IPS DF 6.9 (cell line): ENCODE measurements at regions not wholly inside any gene's neighbourhood (a gene's known extent, or its start where the extent isn't known, plus 50 kb on each side); places are given as distances from the start of the nearest gene placed in this dataset.

Experiments used
- DNase-seq: peaks from one replicate; pipeline ENCODE4 v3.0.0-alpha.2; 2013; ENCODE audit warnings: low read depth, low spot score
- H3K27ac ChIP-seq: one replicate; pipeline ENCODE4 v1.5.1; 2013; ENCODE audit warnings: low read length, control low read depth
- H3K27me3 ChIP-seq: 2 replicates; pipeline ENCODE4 v1.6.1; 2013; ENCODE audit warnings: mild to moderate bottlenecking, low read length; ENCODE audit not compliant: control insufficient read depth, insufficient read depth
- H3K36me3 ChIP-seq: 2 replicates; pipeline ENCODE4 v1.6.1; 2013; ENCODE audit warnings: low read length; ENCODE audit not compliant: control insufficient read depth, insufficient read depth
- H3K4me1 ChIP-seq: 2 replicates; pipeline ENCODE4 v1.6.1; 2013; ENCODE audit warnings: low read length; ENCODE audit not compliant: control insufficient read depth, insufficient read depth
- H3K4me3 ChIP-seq: 2 replicates; pipeline ENCODE4 v1.5.1; 2013; ENCODE audit warnings: mild to moderate bottlenecking, low read length
- H3K9me3 ChIP-seq: 2 replicates; pipeline ENCODE4 v1.6.1; 2013; ENCODE audit warnings: low read length, inconsistent platforms; ENCODE audit not compliant: control insufficient read depth, insufficient read depth
- WGBS: extraction: QIAGEN DNeasy Blood & Tissue Kit; methylation state at CpG from one replicate; pipeline ENCODE4 v1.1.7; 2013; ENCODE audit warnings: mixed read lengths, missing lambda C conversion rate; ENCODE audit not compliant: insufficient read length, insufficient coverage; 5-methylcytosine and 5-hydroxymethylcytosine counted together

DNA sequence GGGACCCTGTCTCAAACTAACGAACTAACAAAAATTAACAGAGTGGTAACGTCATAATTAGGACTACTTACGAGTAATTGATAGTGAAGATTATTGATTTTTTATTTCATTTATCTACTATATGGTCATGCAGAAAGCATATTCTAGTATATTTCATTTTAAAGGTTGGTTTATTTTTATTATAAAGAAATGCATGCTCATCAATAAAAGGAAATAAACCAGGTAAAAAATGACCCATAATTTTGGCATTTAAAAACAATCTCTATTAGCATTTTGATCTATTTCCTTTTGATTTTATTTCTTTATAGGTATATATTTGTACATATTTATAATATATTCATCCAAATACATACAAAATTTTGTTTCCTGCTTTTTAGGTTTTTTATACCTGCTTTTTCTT lies 401.4 kb upstream of the ID4 start:
- no peaks in the 10 kb centered on the region for H3K36me3 ChIP-seq
- no peak overlapping the region for H3K4me3 ChIP-seq
- no peak overlapping the region for H3K27ac ChIP-seq
- no peaks in the 10 kb centered on the region for H3K4me1 ChIP-seq
- no CpG with 5 or more reads among the region's 3 CpGs for WGBS
- no peaks in the 10 kb centered on the region for H3K9me3 ChIP-seq
- DNase-seq: no peak
- H3K27me3 ChIP-seq: no peaks in the 10 kb centered on the region

DNA sequence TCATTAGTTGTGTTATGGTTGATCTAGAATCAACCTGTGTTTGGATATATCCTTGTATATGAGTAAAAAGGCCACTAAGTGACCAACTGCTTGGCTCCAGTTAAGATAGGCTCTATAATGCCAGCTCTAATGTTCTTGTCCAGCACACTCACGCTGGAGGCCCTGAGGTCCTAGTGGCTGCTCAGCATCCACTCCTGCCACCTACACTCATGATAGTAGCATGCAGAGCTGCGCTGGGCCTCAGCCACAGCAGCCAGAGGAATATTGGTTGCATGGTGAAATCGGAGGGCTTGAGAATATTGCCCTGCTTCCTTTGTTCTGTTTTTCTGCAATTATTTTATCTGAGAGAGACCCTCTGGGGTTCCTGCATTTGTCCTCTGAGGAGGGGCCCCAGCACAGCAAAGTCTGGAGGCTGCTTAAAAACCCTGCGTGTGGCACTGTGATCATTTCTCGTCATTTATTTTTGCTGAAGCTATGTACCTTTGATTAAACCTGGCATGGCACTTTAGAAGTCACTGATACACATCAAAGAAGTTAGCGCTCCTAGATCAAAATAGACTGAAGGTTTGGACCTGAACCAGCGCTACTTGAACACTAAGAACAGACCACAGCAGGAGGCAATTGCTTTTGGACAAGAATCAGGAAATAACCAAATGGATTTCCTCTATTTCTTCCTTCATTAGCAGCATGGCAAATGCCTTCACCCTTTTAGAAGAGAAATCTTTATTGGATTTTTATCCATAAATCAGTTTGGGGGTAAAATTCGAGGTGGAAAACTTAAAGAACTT lies 398.4 kb upstream of the ID4 start:
- Histone ChIP-seq H3K4me3 (no peak overlapping the region), H3K27ac (no peak overlapping the region), H3K27me3 (no peaks in the 10 kb centered on the region), H3K9me3 (no peaks in the 10 kb centered on the region), H3K4me1 (no peaks in the 10 kb centered on the region), H3K36me3 (no peaks in the 10 kb centered on the region)
- DNase-seq: no peak
- no CpG with 5 or more reads among the region's 8 CpGs for WGBS

DNA sequence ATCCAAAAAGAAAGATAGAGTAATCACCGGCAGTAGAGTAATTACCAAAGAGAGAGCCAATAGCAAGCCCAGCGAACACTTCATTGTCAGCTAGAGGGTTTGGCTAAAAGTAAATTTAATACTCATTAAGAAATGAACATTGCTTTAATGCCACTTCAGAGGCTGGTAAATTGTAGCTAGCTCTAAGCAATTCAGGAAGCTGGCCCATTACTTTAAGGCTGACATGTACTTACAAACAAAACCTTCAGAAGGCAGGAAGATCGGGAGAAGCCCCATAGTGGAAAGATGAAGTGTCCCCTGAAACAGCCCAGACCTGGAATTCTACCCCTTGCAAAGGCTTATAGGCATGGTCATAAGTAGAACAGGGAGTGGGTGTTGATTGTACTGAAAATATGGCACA lies 396.6 kb upstream of the ID4 start:
- Histone ChIP-seq H3K4me3 (no peak overlapping the region), H3K27me3 (no peaks in the 10 kb centered on the region), H3K4me1 (no peaks in the 10 kb centered on the region), H3K27ac (no peak overlapping the region), H3K9me3 (no peaks in the 10 kb centered on the region), H3K36me3 (no peaks in the 10 kb centered on the region)
- DNase-seq: no peak
- no CpG with 5 or more reads among the region's 3 CpGs for WGBS

DNA sequence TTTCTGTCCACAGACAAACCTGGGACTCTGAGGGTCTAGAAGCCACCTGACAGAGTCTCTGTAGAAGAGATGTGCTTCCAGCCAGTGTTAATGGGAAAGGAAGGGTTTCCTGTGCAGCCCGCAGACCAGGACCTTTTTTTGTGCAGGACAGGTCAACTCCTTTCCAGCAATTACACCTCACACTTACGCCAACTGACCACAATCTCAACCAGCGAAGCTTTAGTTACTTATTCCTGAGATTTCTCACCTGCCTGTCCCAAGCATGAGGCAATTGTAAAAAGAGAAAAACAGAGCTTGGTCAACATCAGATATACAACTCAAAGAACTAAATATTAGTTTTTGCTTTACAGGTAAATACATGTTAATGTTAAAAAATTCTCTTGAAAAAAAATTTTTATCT lies 393.8 kb upstream of the ID4 start:
- Histone ChIP-seq H3K27ac (no peak overlapping the region), H3K9me3 (no peaks in the 10 kb centered on the region), H3K4me3 (no peak overlapping the region), H3K4me1 (no peaks in the 10 kb centered on the region), H3K36me3 (no peaks in the 10 kb centered on the region), H3K27me3 (no peaks in the 10 kb centered on the region)
- DNase-seq: no peak
- WGBS: no CpG with 5 or more reads among the region's 3 CpGs

DNA sequence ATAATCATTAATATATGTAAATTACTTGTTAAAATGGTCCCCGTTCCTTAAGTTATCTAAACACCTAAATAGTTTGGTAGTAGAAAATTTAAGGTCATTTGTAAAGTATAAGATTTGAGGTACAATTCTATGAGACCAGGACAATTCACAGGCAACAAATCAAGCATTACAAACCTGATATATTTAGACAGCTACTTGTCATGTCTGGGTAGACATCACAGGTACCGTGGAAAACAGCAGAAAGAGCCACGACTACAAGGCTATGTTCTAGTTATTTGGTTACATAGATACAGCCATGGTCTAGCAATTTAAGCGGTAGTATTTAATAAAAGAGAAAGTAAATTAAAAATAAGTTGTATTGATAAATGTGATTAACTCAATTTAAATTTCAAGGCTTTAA lies 393.1 kb upstream of the ID4 start:
- WGBS: 100% methylated on average over 1 of the region's 4 CpGs

DNA sequence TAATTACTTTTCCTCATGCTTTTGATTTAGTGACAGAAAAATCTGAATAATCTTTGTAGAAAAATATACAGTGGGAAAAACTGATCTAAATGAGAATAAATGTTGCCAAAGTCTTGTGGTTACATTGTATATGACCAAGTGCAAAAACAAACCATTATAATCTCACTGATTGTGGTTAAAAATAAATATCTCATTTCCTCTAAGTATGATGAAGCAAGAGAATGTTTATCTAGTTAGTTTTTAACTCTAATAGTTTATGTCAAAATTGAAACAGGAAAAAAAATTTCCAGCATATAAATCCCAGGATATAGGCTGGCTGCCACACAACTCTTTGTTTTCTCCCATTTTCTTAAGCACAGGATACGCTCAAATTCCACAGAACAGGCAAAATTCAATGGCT lies 392.7 kb upstream of the ID4 start:
- no peak for DNase-seq
- WGBS: no CpG with 5 or more reads among the region's 1 CpG
- Histone ChIP-seq H3K27ac (no peak overlapping the region), H3K27me3 (no peaks in the 10 kb centered on the region), H3K9me3 (no peaks in the 10 kb centered on the region), H3K4me1 (no peaks in the 10 kb centered on the region), H3K36me3 (no peaks in the 10 kb centered on the region), H3K4me3 (no peak overlapping the region)

More for the DNA sequence above, 393.1 kb upstream of the ID4 start:
- no peaks in the 10 kb centered on the region for H3K9me3 ChIP-seq
- no peaks in the 10 kb centered on the region for H3K36me3 ChIP-seq
- H3K27ac ChIP-seq: no peak overlapping the region
- no peak overlapping the region for H3K4me3 ChIP-seq
- H3K27me3 ChIP-seq: no peaks in the 10 kb centered on the region
- H3K4me1 ChIP-seq: no peaks in the 10 kb centered on the region
- no peak for DNase-seq

DNA sequence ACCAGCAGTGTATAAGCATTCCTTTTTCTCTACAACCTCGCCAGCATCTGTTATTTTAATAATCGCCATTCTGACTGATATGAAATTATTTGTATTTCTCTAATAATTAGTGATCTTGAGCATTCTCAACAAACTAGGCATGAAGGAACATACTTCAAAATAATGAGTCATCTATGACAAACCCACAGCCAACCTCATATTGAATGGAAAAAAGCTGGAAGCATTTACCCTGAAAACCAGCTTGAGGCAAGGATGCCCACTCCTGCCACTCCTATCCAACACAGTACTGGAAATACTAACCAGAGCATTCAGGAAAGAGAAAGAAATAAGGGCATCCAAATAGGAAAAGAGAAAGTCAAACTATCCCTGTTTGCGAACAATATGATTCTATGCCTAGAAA lies 390.6 kb upstream of the ID4 start:
- Histone ChIP-seq H3K4me1 (no peaks in the 10 kb centered on the region), H3K27me3 (no peaks in the 10 kb centered on the region), H3K4me3 (no peak overlapping the region), H3K9me3 (no peaks in the 10 kb centered on the region), H3K36me3 (no peaks in the 10 kb centered on the region), H3K27ac (no peak overlapping the region)
- DNase-seq: no peak
- WGBS: no CpG with 5 or more reads among the region's 3 CpGs

DNA sequence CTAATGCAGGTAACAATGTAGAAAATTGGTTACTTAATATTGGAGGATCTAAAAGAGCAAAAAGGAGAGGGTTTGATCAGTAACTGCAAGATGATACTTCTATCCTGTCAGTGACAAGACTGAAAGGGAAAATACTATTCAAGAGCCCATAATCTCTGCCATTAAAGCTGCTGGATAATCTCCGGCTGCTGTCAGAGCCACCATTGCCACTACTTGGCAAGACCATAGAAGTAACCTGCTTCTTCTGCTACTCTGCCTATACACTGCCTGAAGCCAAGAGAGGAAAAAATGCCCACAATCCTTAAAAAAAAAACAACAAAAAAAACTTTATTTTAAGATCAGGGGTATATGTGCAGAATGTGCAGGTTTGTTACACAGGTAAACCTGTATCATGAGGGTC lies 386.5 kb upstream of the ID4 start:
- no peaks in the 10 kb centered on the region for H3K9me3 ChIP-seq
- H3K4me3 ChIP-seq: no peak overlapping the region
- no peaks in the 10 kb centered on the region for H3K27me3 ChIP-seq
- H3K4me1 ChIP-seq: no peaks in the 10 kb centered on the region
- H3K27ac ChIP-seq: no peak overlapping the region
- H3K36me3 ChIP-seq: no peaks in the 10 kb centered on the region
- no CpG with 5 or more reads among the region's 1 CpG for WGBS
- no peak for DNase-seq

DNA sequence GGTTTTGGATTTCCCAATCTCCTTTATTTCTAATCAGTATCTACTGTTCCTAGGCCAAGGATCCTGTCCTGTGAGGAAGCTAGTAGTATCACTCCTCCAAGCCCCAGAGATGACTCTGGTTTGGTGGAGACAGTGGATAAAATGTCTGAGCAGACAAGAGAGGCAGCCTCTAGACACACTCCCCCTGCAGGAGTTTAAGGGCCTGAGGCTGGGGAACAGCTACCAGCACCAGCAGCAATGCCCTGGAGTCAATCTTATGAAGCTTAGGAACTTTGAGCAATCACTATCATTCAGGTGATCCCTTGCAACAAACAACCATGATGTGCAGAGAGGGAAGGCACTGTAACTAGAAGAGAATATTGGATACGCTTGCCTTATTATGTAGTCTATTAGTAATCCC lies 384.7 kb upstream of the ID4 start:
- H3K4me3 ChIP-seq: no peak overlapping the region
- no CpG with 5 or more reads among the region's 1 CpG for WGBS
- no peaks in the 10 kb centered on the region for H3K9me3 ChIP-seq
- no peak for DNase-seq
- H3K27me3 ChIP-seq: no peaks in the 10 kb centered on the region
- no peaks in the 10 kb centered on the region for H3K36me3 ChIP-seq
- H3K27ac ChIP-seq: no peak overlapping the region
- no peaks in the 10 kb centered on the region for H3K4me1 ChIP-seq

DNA sequence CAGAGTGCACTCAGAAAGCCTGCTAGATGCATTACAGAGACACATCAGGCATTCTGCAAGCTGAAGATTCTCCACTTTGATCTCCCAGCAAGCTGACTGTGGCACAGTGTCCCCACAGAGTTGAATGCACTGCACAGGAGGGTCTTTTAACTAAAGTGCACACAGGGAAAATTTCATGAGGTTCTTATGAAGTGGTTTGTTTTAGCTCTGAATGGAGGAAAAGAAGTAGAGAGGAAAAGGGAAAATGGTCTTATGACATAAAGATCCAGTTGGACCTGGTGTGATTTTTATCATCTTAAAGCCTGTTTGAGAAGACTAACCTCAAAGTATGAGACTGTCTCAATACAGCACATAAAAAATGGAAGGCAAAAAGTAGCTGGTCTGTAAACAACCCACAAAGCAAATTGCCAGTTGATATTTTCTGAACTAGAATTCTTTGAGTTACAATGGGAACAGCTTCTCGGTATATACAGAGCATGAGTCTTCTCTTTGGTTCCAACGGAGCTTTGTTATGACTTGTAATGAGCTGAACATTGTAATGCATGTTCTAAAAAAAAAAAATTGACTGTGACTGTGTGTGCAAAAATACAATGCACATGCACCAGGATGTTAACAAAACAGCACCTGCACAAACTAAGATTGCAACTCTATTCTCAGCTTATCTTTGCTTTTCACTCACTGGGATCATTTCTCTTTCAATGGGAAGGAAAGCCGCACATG lies 383.0 kb upstream of the ID4 start:
- Histone ChIP-seq H3K27ac (no peak overlapping the region), H3K4me1 (no peaks in the 10 kb centered on the region), H3K36me3 (no peaks in the 10 kb centered on the region), H3K9me3 (no peaks in the 10 kb centered on the region), H3K4me3 (no peak overlapping the region), H3K27me3 (no peaks in the 10 kb centered on the region)
- no peak for DNase-seq
- WGBS: no CpG with 5 or more reads among the region's 3 CpGs
